K562 (cell line): ENCODE measurements at regions not wholly inside any gene's neighbourhood (a gene's known extent, or its start where the extent isn't known, plus 50 kb on each side); places are given as distances from the start of the nearest gene placed in this dataset.

ENCODE experiments used
- ATAC-seq: fragments of 200-7000 bp; cut with Tn5 transposase; 3 replicates; pipeline ENCODE4 v1.9.1; 2020; ENCODE audit warnings: moderate library complexity
- BruUV-seq: library from RNA; stranded (reverse); fragments of 400-500 nt; replicated peaks from 2 replicates; lab custom pipeline; 2021; lab: Mats Ljungman, UMichigan
- CTCF ChIA-PET: fragments of 300-600 bp; formaldehyde crosslinking; extraction: SDS; loops from one replicate; lab custom pipeline; 2021; ENCODE audit warnings: low intra/inter-chr PET ratio; lab: Yijun Ruan, JAX
- POLR2A ChIA-PET: fragments of 300-600, 350-650 bp; sonication (Branson Sonifier 250); formaldehyde crosslinking; extraction: SDS; loops from one replicate; lab custom pipeline; 2021; ENCODE audit warnings: antibody characterized with exemption, inconsistent platforms; lab: Yijun Ruan, JAX
- DNase-seq, 4 experiments: peaks; one replicate each; pipeline versions ENCODE4 v3.0.0 to v3.0.0-alpha.2; 2011 to 2018; ENCODE audit warnings: low spot score in 3 of 4, mixed read lengths in 3 of 4; ENCODE audit errors: extremely low read depth in 1 of 4
- FAIRE-seq: peaks from 2 replicates; lab custom pipeline; 2011; peaks lifted over from hg19 to GRCh38; lab: Jason Lieb, UNC
- H2AFZ ChIP-seq: 2 replicates; pipeline ENCODE4 v1.6.0; 2011; ENCODE audit warnings: low read depth, low read length, control low read depth, inconsistent platforms
- H3K27ac ChIP-seq: fragments of 200-600 bp; 3 replicates; pipeline ENCODE4 v1.8.0; 2011; ENCODE audit warnings: low read depth, mild to moderate bottlenecking, control low read depth, inconsistent platforms, low read length, moderate library complexity, mixed read lengths; ENCODE audit errors: extremely low read depth
- H3K27me3 ChIP-seq, 2 experiments: fragments of 300-600 bp in 1 of 2; 2 replicates in 1 of 2; 3 replicates in 1 of 2; pipeline versions ENCODE4 v1.6.0 to v1.8.0; 2011; ENCODE audit warnings: inconsistent platforms in 2 of 2, low read length in 2 of 2, mild to moderate bottlenecking in 1 of 2, mixed read lengths in 1 of 2, moderate library complexity in 1 of 2; ENCODE audit not compliant: control insufficient read depth in 2 of 2, insufficient read depth in 2 of 2
- H3K36me3 ChIP-seq: fragments of 300-600 bp; 3 replicates; pipeline ENCODE4 v1.8.0; 2011; ENCODE audit warnings: mild to moderate bottlenecking, low read length, inconsistent platforms; ENCODE audit not compliant: control insufficient read depth, insufficient read depth
- H3K4me1 ChIP-seq, 2 experiments: fragments of 200-600 bp in 1 of 2; replicated peaks in 1 of 2; 2 replicates in 1 of 2; 3 replicates in 1 of 2; pipeline versions ENCODE4 v1.5.1 to v1.8.0; 2011; ENCODE audit warnings: inconsistent platforms in 2 of 2, low read length in 2 of 2, mild to moderate bottlenecking in 1 of 2, mixed read lengths in 1 of 2, moderate library complexity in 1 of 2; ENCODE audit not compliant: control insufficient read depth in 2 of 2, insufficient read depth in 2 of 2
- H3K4me2 ChIP-seq: 2 replicates; pipeline ENCODE4 v1.6.1; 2011; ENCODE audit warnings: low read length, control low read depth, inconsistent platforms, mixed read lengths; ENCODE audit not compliant: insufficient read depth
- H3K4me3 ChIP-seq: fragments of 200-600 bp; sonication (generic), shearing (Covaris generic); 2 replicates; pipeline ENCODE4 v1.5.1; 2016; ENCODE audit warnings: control low read depth, inconsistent platforms
- H3K79me2 ChIP-seq: fragments of 200-600 bp; 3 replicates; pipeline ENCODE4 v1.8.0; 2011; ENCODE audit warnings: low read length, inconsistent platforms; ENCODE audit not compliant: control insufficient read depth, insufficient read depth
- H3K9ac ChIP-seq, 2 experiments: 2 replicates each; pipeline versions ENCODE4 v1.6.0 to v1.6.1; 2011; ENCODE audit warnings: low read depth in 2 of 2, low read length in 2 of 2, control low read depth in 1 of 2, inconsistent platforms in 1 of 2, mild to moderate bottlenecking in 1 of 2, mixed read lengths in 1 of 2; ENCODE audit not compliant: insufficient read depth in 1 of 2
- H3K9me1 ChIP-seq: one replicate; pipeline ENCODE4 v1.6.0; 2011; ENCODE audit warnings: inconsistent platforms, mild to moderate bottlenecking, low read length, moderate library complexity; ENCODE audit not compliant: control insufficient read depth, insufficient read depth
- H3K9me3 ChIP-seq: replicated peaks from 2 replicates; pipeline ENCODE4 v1.5.1; 2011; ENCODE audit warnings: low read depth, low read length, inconsistent platforms; ENCODE audit not compliant: control insufficient read depth, insufficient read depth
- H4K20me1 ChIP-seq: replicated peaks from 2 replicates; pipeline ENCODE4 v1.6.1; 2011; ENCODE audit warnings: low read length, inconsistent platforms, mixed read lengths; ENCODE audit not compliant: control insufficient read depth, insufficient read depth
- AFF4 ChIP-seq: sonication (generic); formaldehyde crosslinking; IDR thresholded peaks from 2 replicates; pipeline ENCODE4 v1.8.0; 2023; ENCODE audit warnings: mild to moderate bottlenecking, missing genetic modification reagents
- BACH1 ChIP-seq: fragments of 200-800 bp; sonication (Bioruptor generic); IDR thresholded peaks from 2 replicates; pipeline ENCODE4 v1.6.1; 2016; ENCODE audit warnings: missing genetic modification characterization, missing compliant biosample characterization
- CBX3 ChIP-seq, 2 experiments: IDR thresholded peaks; 1 replicate in 1 of 2; 2 replicates in 1 of 2; pipeline ENCODE4 v1.6.1; 2012; ENCODE audit warnings: inconsistent platforms in 2 of 2, low read length in 2 of 2, borderline replicate concordance in 1 of 2, control low read depth in 1 of 2
- DACH1 ChIP-seq: fragments of 450-650 bp; IDR thresholded peaks from 2 replicates; pipeline ENCODE4 v1.6.1; 2018; ENCODE audit not compliant: partially characterized antibody
- FOXO4 ChIP-seq: fragments of 450-650 bp; formaldehyde crosslinking; IDR thresholded peaks from 2 replicates; pipeline ENCODE4 v1.4.0; 2020; ENCODE audit warnings: mild to moderate bottlenecking, moderate library complexity
- GTF2E2 ChIP-seq: fragments of 200-800 bp; sonication (Bioruptor generic); IDR thresholded peaks from 2 replicates; pipeline ENCODE4 v1.6.1; 2016; ENCODE audit warnings: missing genetic modification characterization, missing compliant biosample characterization
- HDAC8 ChIP-seq: fragments of 450-650 bp; IDR thresholded peaks from 2 replicates; pipeline ENCODE4 v1.6.1; 2016; ENCODE audit warnings: mild to moderate bottlenecking, missing genetic modification characterization, moderate library complexity, missing compliant biosample characterization
- HOXB6 ChIP-seq: fragments of 250-450 bp; sonication (Bioruptor Pico); IDR thresholded peaks from 2 replicates; pipeline ENCODE4 v1.5.1; 2022; ENCODE audit warnings: mild to moderate bottlenecking, borderline replicate concordance
- MTA2 ChIP-seq: fragments of 450-650 bp; IDR thresholded peaks from 2 replicates; pipeline ENCODE4 v1.6.1; 2016; ENCODE audit warnings: low read depth
- NFE2 ChIP-seq: IDR thresholded peaks from 2 replicates; pipeline ENCODE4 v1.6.1; 2014; ENCODE audit warnings: antibody characterized with exemption, low read depth
- SAFB ChIP-seq: fragments of 200-400 bp; formaldehyde crosslinking; IDR thresholded peaks from 2 replicates; pipeline ENCODE4 v1.6.1; 2017; ENCODE audit warnings: low read depth, low read length, borderline replicate concordance
- SNRNP70 ChIP-seq: fragments of 200-400 bp; formaldehyde crosslinking; optimal IDR thresholded peaks from 2 replicates; pipeline ENCODE3; 2017; ENCODE audit warnings: low read depth, low read length
- SP1 ChIP-seq: sonication (generic); formaldehyde crosslinking; IDR thresholded peaks from 2 replicates; pipeline ENCODE4 v1.8.1; 2022; ENCODE audit warnings: mild to moderate bottlenecking, missing genetic modification reagents
- TARDBP ChIP-seq: fragments of 450-650 bp; IDR thresholded peaks from 2 replicates; pipeline ENCODE4 v1.6.1; 2016
- THRB ChIP-seq: fragments of 450-650 bp; formaldehyde crosslinking; conservative IDR thresholded peaks from 2 replicates; pipeline ENCODE4 v1.4.0; 2022; ENCODE audit warnings: mild to moderate bottlenecking, missing genetic modification characterization
- ZNF146 ChIP-seq: IDR thresholded peaks from one replicate; pipeline ENCODE4 v1.6.1; 2018; ENCODE audit warnings: missing compliant biosample characterization; ENCODE audit not compliant: unreplicated experiment
- ZNF212 ChIP-seq: fragments of 450-650 bp; formaldehyde crosslinking; IDR thresholded peaks from 2 replicates; pipeline ENCODE4 v1.4.0; 2020; ENCODE audit warnings: mild to moderate bottlenecking
- ZNF316 ChIP-seq: fragments of 450-650 bp; IDR thresholded peaks from 2 replicates; pipeline ENCODE4 v1.6.1; 2016
- ZNF41 ChIP-seq: fragments of 250-450 bp; sonication (Bioruptor Pico); conservative IDR thresholded peaks from 2 replicates; pipeline ENCODE4 v1.4.0; 2020; ENCODE audit warnings: mild to moderate bottlenecking
- ZNF717 ChIP-seq: fragments of 250-450 bp; sonication (Bioruptor Pico); IDR thresholded peaks from 2 replicates; pipeline ENCODE4 v1.5.0; 2021
- WGBS: fragments of 100-300 bp; shearing (Covaris generic); methylation state at CpG from one replicate; pipeline ENCODE4 v1.1.6; 2016; ENCODE audit warnings: low coverage, mixed read lengths; ENCODE audit not compliant: insufficient coverage; ENCODE audit errors: missing lambda C conversion rate; 5-methylcytosine and 5-hydroxymethylcytosine counted together
- in situ Hi-C: fragments of 300-500 bp; cut with MboI; formaldehyde crosslinking; loops from 4 replicates; pipeline ENCODE4 v1.15.0; 2018; ENCODE audit warnings: inconsistent platforms, mixed read lengths
- intact Hi-C: fragments of 100-400 bp; cut with micrococcal nuclease; formaldehyde crosslinking; loops from 2 replicates; pipeline ENCODE4 v1.14.2; 2022

GRCh38 chr11:34748036-34748435 is 127.1 kb downstream of the EHF start:
- H2AFZ ChIP-seq, result no peak overlapping the region
- no peaks in the 10 kb centered on the region for H3K27me3 ChIP-seq
- ChIA-PET CTCF (no interaction called here), POLR2A (interaction anchor here (1.2 kb wide), 1 partner anchor 11 kb away, joined by 3 read pairs; no protein-coding TSS in a partner anchor)
- no TSS peak for BruUV-seq
- no peaks in the 10 kb centered on the region for H3K36me3 ChIP-seq
- 50% methylated on average over 3 of the region's 3 CpGs for WGBS
- FAIRE-seq, result no peak
- no peaks in the 10 kb centered on the region; a peak in 2 of 5 replicates for H3K4me1 ChIP-seq
- in situ Hi-C loops, result no loop called here
- no peak for DNase-seq
- H3K9ac ChIP-seq, result no peak overlapping the region
- no peaks in the 10 kb centered on the region for H3K79me2 ChIP-seq
- H3K4me3 ChIP-seq, result no peak overlapping the region
- H3K9me1 ChIP-seq, result no peaks in the 10 kb centered on the region
- H3K4me2 ChIP-seq, result no peak overlapping the region
- no peak overlapping the region for H3K27ac ChIP-seq
- TF ChIP-seq HDAC8 (no peak), DACH1 (no peak), GTF2E2 (tag) (no peak), THRB (no peak), SAFB (no peak), ZNF41 (CRISPR knock-in tag) (no peak), NFE2 (no peak), SNRNP70 (no peak), TARDBP (no peak), ZNF717 (CRISPR knock-in tag) (no peak), FOXO4 (CRISPR knock-in tag) (no peak), ZNF316 (no peak), ZNF212 (CRISPR knock-in tag) (no peak), HOXB6 (CRISPR knock-in tag) (no peak), ZNF146 (no peak), MTA2 (no peak), BACH1 (tag) (no peak), CBX3 (IDR thresholded peaks at IDR 0.05; ENCODE audit: borderline replicate concordance in 1 of 2, low read length in 2 of 2) (no peak), AFF4 (no peak), SP1 (CRISPR knock-in tag) (no peak)
- no peaks in the 10 kb centered on the region for H3K9me3 ChIP-seq
- H4K20me1 ChIP-seq, result no peaks in the 10 kb centered on the region
- ATAC-seq, result no peak
- intact Hi-C loops, result no loop called here
